Caco-2 (cell line): ENCODE measurements at regions not wholly inside any gene's neighbourhood (a gene's known extent, or its start where the extent isn't known, plus 50 kb on each side); places are given as distances from the start of the nearest gene placed in this dataset.
"Not testable (repeated sequence)": the region's sequence is repeated elsewhere in the genome, so short reads cannot be mapped to it uniquely, and the experiment has no call there.

Experiments
- BruUV-seq: library from RNA; stranded (reverse); fragments of 400-500 nt; replicated peaks from 2 replicates; lab custom pipeline; 2021; lab: Mats Ljungman, UMichigan
- CTCF ChIA-PET: fragments of 300-600 bp; sonication (Branson Sonifier 250); formaldehyde crosslinking; loops from one replicate; lab custom pipeline; 2022; ENCODE audit warnings: antibody characterized with exemption; lab: Charles Lee
- POLR2A ChIA-PET: fragments of 300-600 bp; sonication (Branson Sonifier 250); formaldehyde crosslinking; loops from one replicate; lab custom pipeline; 2022; ENCODE audit warnings: antibody characterized with exemption; lab: Charles Lee
- DNase-seq, 2 experiments: peaks; one replicate each; pipeline versions ENCODE4 v3.0.0 to v3.0.0-alpha.2; 2020 to 2022
- H3K27me3 ChIP-seq: replicated peaks from 2 replicates; pipeline ENCODE4 v1.6.0; 2011; ENCODE audit warnings: low read length; ENCODE audit not compliant: control insufficient read depth, insufficient read depth
- H3K36me3 ChIP-seq: 2 replicates; pipeline ENCODE4 v1.5.1; 2011; ENCODE audit warnings: low read length; ENCODE audit not compliant: control insufficient read depth, insufficient read depth
- H3K4me1 ChIP-seq: fragments of 250-450 bp; sonication (Bioruptor Pico); 2 replicates; pipeline ENCODE4 v1.5.1; 2020; ENCODE audit warnings: mild to moderate bottlenecking
- H3K4me3 ChIP-seq: 2 replicates; pipeline ENCODE4 v1.5.1; 2011; ENCODE audit warnings: low read depth, mild to moderate bottlenecking, control low read depth, low read length
- H3K9me3 ChIP-seq: fragments of 250-450 bp; sonication (Bioruptor Pico); 2 replicates; pipeline ENCODE4 v1.5.1; 2020; ENCODE audit warnings: mild to moderate bottlenecking, moderate library complexity
- H3K27ac Mint-ChIP-seq: one replicate; pipeline ENCODE4 v1.8.0; 2022; ENCODE audit warnings: mixed read lengths; ENCODE audit not compliant: unreplicated experiment
- H3K27me3 Mint-ChIP-seq: one replicate; pipeline ENCODE4 v1.8.0; 2022; ENCODE audit warnings: mixed read lengths; ENCODE audit not compliant: insufficient read depth, unreplicated experiment
- H3K36me3 Mint-ChIP-seq: one replicate; pipeline ENCODE4 v1.8.0; 2022; ENCODE audit warnings: mild to moderate bottlenecking, mixed read lengths; ENCODE audit not compliant: insufficient read depth, unreplicated experiment
- H3K4me1 Mint-ChIP-seq: one replicate; pipeline ENCODE4 v1.8.0; 2022; ENCODE audit warnings: low read depth, mixed read lengths; ENCODE audit not compliant: unreplicated experiment
- H3K4me3 Mint-ChIP-seq: one replicate; pipeline ENCODE4 v1.8.0; 2022; ENCODE audit warnings: mild to moderate bottlenecking, moderate library complexity, mixed read lengths; ENCODE audit not compliant: unreplicated experiment
- H3K9me3 Mint-ChIP-seq: one replicate; pipeline ENCODE4 v1.8.0; 2022; ENCODE audit warnings: mixed read lengths; ENCODE audit not compliant: unreplicated experiment
- CTCF ChIP-seq, 2 experiments: fragments of 200-600 bp in 1 of 2; IDR thresholded peaks; 1 replicate in 1 of 2; 2 replicates in 1 of 2; pipeline versions ENCODE4 v1.5.1 to v1.8.0; 2011 to 2022; ENCODE audit warnings: antibody characterized with exemption in 1 of 2, control low read depth in 1 of 2, inconsistent platforms in 1 of 2, low read depth in 1 of 2, low read length in 1 of 2, mild to moderate bottlenecking in 1 of 2, moderate library complexity in 1 of 2; ENCODE audit not compliant: insufficient read depth in 1 of 2, severe bottlenecking in 1 of 2, unreplicated experiment in 1 of 2
- intact Hi-C: fragments of 100-400 bp; cut with micrococcal nuclease; formaldehyde crosslinking; loops from one replicate; pipeline ENCODE4 v1.10.0; 2022; ENCODE audit not compliant: unreplicated experiment

- intact Hi-C loops = no loop called here
- Mint-ChIP-seq H3K27me3 (peaks cover 22% of the 10 kb centered on the region), H3K9me3 (no peaks in the 10 kb centered on the region), H3K4me1 (no peaks in the 10 kb centered on the region), H3K36me3 (no peaks in the 10 kb centered on the region), H3K4me3 (no peak overlapping the region), H3K27ac (no peak overlapping the region)
- no peak for DNase-seq
- no peaks in the 10 kb centered on the region for H3K36me3 ChIP-seq
- BruUV-seq = no TSS peak
- no peaks in the 10 kb centered on the region for H3K9me3 ChIP-seq
- H3K4me1 ChIP-seq = no peaks in the 10 kb centered on the region
- no peaks in the 10 kb centered on the region for H3K27me3 ChIP-seq
- no peak overlapping the region for H3K4me3 ChIP-seq
- ChIA-PET POLR2A (no interaction called here), CTCF (no interaction called here)
- no peak for TF ChIP-seq CTCF (IDR thresholded peaks at IDR 0.05; ENCODE audit: insufficient read depth in 1 of 2, low read depth in 1 of 2, low read length in 1 of 2, severe bottlenecking in 1 of 2, unreplicated experiment in 1 of 2)
Observed at GRCh38 chr17:55932973-55933372, 182.1 kb downstream of the PCTP start.

DNA sequence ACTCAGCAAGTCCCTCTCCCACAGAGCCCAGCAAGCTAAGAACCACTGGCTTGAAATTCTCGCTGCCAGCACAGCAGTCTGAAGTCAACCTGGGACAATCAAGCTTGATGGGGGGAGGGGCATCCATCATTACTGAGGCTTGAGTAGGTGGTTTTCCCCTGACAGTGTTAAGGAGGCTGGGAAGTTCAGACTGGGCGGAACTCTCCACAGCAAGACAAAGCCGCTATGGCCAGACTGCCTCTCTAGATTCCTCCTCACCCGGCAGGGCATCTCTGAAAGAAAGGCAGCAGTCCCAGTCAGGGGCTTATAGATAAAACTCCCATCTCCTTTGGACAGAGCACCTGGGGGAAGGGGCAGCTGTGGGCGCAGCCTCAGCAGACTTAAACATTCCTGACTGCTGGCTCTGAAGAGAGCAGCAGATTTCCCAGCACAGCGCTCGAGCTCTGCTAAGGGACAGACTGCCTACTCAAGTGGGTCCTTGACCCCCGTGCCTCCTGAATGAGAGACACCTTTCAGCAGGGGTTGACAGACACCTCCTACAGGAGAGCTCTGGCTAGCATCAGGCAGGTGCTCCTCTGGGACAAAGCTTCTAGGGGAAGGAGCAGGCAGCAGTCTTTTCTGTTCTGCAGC is 188.4 kb downstream of the PCTP start:
- H3K9me3 Mint-ChIP-seq, H3K4me1 Mint-ChIP-seq, intact Hi-C loops, POLR2A ChIA-PET, H3K27ac Mint-ChIP-seq, H3K4me3 Mint-ChIP-seq, H3K36me3 Mint-ChIP-seq, H3K4me1 ChIP-seq, DNase-seq, H3K27me3 ChIP-seq, H3K9me3 ChIP-seq, H3K4me3 ChIP-seq, CTCF ChIA-PET, H3K36me3 ChIP-seq, BruUV-seq: not testable (repeated sequence)
- peaks cover 22% of the 10 kb centered on the region for H3K27me3 Mint-ChIP-seq

GRCh38 chr17:55959756-55960155 is 193.5 kb upstream of the ANKFN1 start:
- POLR2A ChIA-PET = no interaction called here
- no peak for TF ChIP-seq CTCF (IDR thresholded peaks at IDR 0.05; ENCODE audit: insufficient read depth in 1 of 2, low read depth in 1 of 2, low read length in 1 of 2, severe bottlenecking in 1 of 2, unreplicated experiment in 1 of 2)
- no peaks in the 10 kb centered on the region for H3K4me1 Mint-ChIP-seq
- CTCF ChIA-PET = no interaction called here
- no peak overlapping the region for H3K4me3 ChIP-seq
- H3K9me3 Mint-ChIP-seq = no peaks in the 10 kb centered on the region
- H3K27ac Mint-ChIP-seq = no peak overlapping the region
- intact Hi-C loops = no loop called here
- H3K36me3 Mint-ChIP-seq = no peaks in the 10 kb centered on the region
- no peaks in the 10 kb centered on the region for H3K9me3 ChIP-seq
- peaks cover 20% of the 10 kb centered on the region for H3K27me3 Mint-ChIP-seq
- no peaks in the 10 kb centered on the region for H3K4me1 ChIP-seq
- no TSS peak for BruUV-seq
- H3K36me3 ChIP-seq = no peaks in the 10 kb centered on the region
- no peaks in the 10 kb centered on the region; the same call in 1 of the 2 replicates for H3K27me3 ChIP-seq
- no peak overlapping the region for H3K4me3 Mint-ChIP-seq
- no peak for DNase-seq
